ENCODE measurements at regions not wholly inside any gene's neighbourhood (a gene's known extent, or its start where the extent isn't known, plus 50 kb on each side); places are given as distances from the start of the nearest gene placed in this dataset.

GRCh38 chrX:13103914-13104274, 59.5 kb upstream of the FAM9C start:
- TF ChIP-seq YY1 (IDR thresholded peaks at IDR 0.05; ENCODE audit: low read depth) (no peak), FOXM1 (IDR thresholded peaks at IDR 0.05; ENCODE audit: borderline replicate concordance, low read depth) (no peak), RAD21 (IDR thresholded peaks at IDR 0.05; ENCODE audit: low read depth) (no peak), EGR1 (IDR thresholded peaks at IDR 0.05) (no peak), REST (IDR thresholded peaks at IDR 0.05; ENCODE audit: low read depth) (no peak), NFIC (IDR thresholded peaks at IDR 0.05) (no peak), EP300 (IDR thresholded peaks at IDR 0.05; ENCODE audit: borderline replicate concordance) (no peak), TAF1 (IDR thresholded peaks at IDR 0.05; ENCODE audit: low read depth) (no peak), TCF12 (IDR thresholded peaks at IDR 0.05; ENCODE audit: low read depth) (no peak), TEAD4 (IDR thresholded peaks at IDR 0.05) (no peak), MAX (IDR thresholded peaks at IDR 0.05) (no peak), CEBPB (IDR thresholded peaks at IDR 0.05) (no peak), USF1 (IDR thresholded peaks at IDR 0.05) (no peak), CREB1 (IDR thresholded peaks at IDR 0.05; ENCODE audit: low read depth) (no peak)
